ENCODE measurements at regions not wholly inside any gene's neighbourhood (a gene's known extent, or its start where the extent isn't known, plus 50 kb on each side); places are given as distances from the start of the nearest gene placed in this dataset.

- no peak for DNase-seq (ENCODE audit: low spot score)
Observed at GRCh38 chr13:90403330-90404082, 944.0 kb upstream of the MIR17HG start.

GRCh38 chr13:90405301-90405700 is 942.2 kb upstream of the MIR17HG start:
- DNase-seq (ENCODE audit: low spot score) = no peak

- DNase-seq (ENCODE audit: low spot score) = no peak
Observed at GRCh38 chr13:90412980-90413379, 934.5 kb upstream of the MIR17HG start.

GRCh38 chr13:90413548-90413947 is 933.9 kb upstream of the MIR17HG start:
- DNase-seq (ENCODE audit: low spot score) = no peak

GRCh38 chr13:90414691-90415596 is 932.5 kb upstream of the MIR17HG start:
- no peak for DNase-seq (ENCODE audit: low spot score)

GRCh38 chr13:90415902-90416301 is 931.6 kb upstream of the MIR17HG start:
- DNase-seq (ENCODE audit: low spot score) = no peak

GRCh38 chr13:90416519-90416918 is 931.0 kb upstream of the MIR17HG start:
- DNase-seq (ENCODE audit: low spot score) = no peak

GRCh38 chr13:90416938-90417337 is 930.5 kb upstream of the MIR17HG start:
- DNase-seq (ENCODE audit: low spot score) = no peak

- no peak for DNase-seq (ENCODE audit: low spot score)
Observed at GRCh38 chr13:90420683-90421082, 926.8 kb upstream of the MIR17HG start.

GRCh38 chr13:90427322-90428272 is 919.9 kb upstream of the MIR17HG start:
- no peak for DNase-seq (ENCODE audit: low spot score)

- no peak for DNase-seq (ENCODE audit: low spot score)
Observed at GRCh38 chr13:90428522-90429210, 918.8 kb upstream of the MIR17HG start.

- DNase-seq (ENCODE audit: low spot score) = no peak
Observed at GRCh38 chr13:90430127-90430526, 917.4 kb upstream of the MIR17HG start.

- DNase-seq (ENCODE audit: low spot score) = no peak
Observed at GRCh38 chr13:90436697-90437096, 910.8 kb upstream of the MIR17HG start.

- DNase-seq (ENCODE audit: low spot score) = no peak
Observed at GRCh38 chr13:90438576-90438975, 908.9 kb upstream of the MIR17HG start.

GRCh38 chr13:90443268-90443667 is 904.2 kb upstream of the MIR17HG start:
- DNase-seq (ENCODE audit: low spot score) = no peak

GRCh38 chr13:90444232-90444631 is 903.3 kb upstream of the MIR17HG start:
- DNase-seq (ENCODE audit: low spot score) = no peak

GRCh38 chr13:90445179-90445578 is 902.3 kb upstream of the MIR17HG start:
- DNase-seq (ENCODE audit: low spot score) = no peak

GRCh38 chr13:90447034-90447733 is 900.3 kb upstream of the MIR17HG start:
- no peak for DNase-seq (ENCODE audit: low spot score)

- DNase-seq (ENCODE audit: low spot score) = no peak
Observed at GRCh38 chr13:90447734-90448101, 899.8 kb upstream of the MIR17HG start.

GRCh38 chr13:90448466-90449037 is 898.9 kb upstream of the MIR17HG start:
- DNase-seq (ENCODE audit: low spot score) = no peak

GRCh38 chr13:90453342-90453741 is 894.1 kb upstream of the MIR17HG start:
- DNase-seq (ENCODE audit: low spot score) = no peak

All from ecto neural progenitor cell (in vitro differentiated cells).